NB4 (cell line): ENCODE measurements at regions not wholly inside any gene's neighbourhood (a gene's known extent, or its start where the extent isn't known, plus 50 kb on each side); places are given as distances from the start of the nearest gene placed in this dataset.

ENCODE experiments used
- DNase-seq: peaks from one replicate; pipeline ENCODE4 v3.0.0; 2010; ENCODE audit warnings: low read depth
- H3K4me3 ChIP-seq: one replicate; pipeline ENCODE4 v1.5.1; 2011; ENCODE audit warnings: mild to moderate bottlenecking, low read depth, low read length, moderate library complexity
- CTCF ChIP-seq: IDR thresholded peaks from one replicate; pipeline ENCODE4 v1.5.1; 2012; ENCODE audit warnings: low read depth, low read length
- MAX ChIP-seq: IDR thresholded peaks from 2 replicates; pipeline ENCODE4 v1.6.1; 2011; ENCODE audit warnings: low read depth, low read length
- MYC ChIP-seq: IDR thresholded peaks from 2 replicates; pipeline ENCODE4 v1.6.1; 2011; ENCODE audit warnings: low read depth, low read length
- POLR2A ChIP-seq: IDR thresholded peaks from 2 replicates; pipeline ENCODE4 v1.6.1; 2011; ENCODE audit warnings: mild to moderate bottlenecking; ENCODE audit not compliant: insufficient read length; ENCODE audit errors: extremely low read depth

- no peak overlapping the region for H3K4me3 ChIP-seq
- DNase-seq = no peak
- TF ChIP-seq MAX (no peak), CTCF (no peak), MYC (no peak), POLR2A (no peak)
Observed at GRCh38 chr16:80007231-80007630, 406.7 kb upstream of the MAF start.

GRCh38 chr16:80006241-80007215 lies 406.0 kb upstream of the MAF start:
- TF ChIP-seq MAX (no peak), MYC (no peak), CTCF (no peak), POLR2A (no peak)
- H3K4me3 ChIP-seq = no peak overlapping the region
- no peak for DNase-seq

- H3K4me3 ChIP-seq = no peak overlapping the region
- no peak for DNase-seq
- no peak for TF ChIP-seq MAX
- no peak for TF ChIP-seq MYC
- no peak for TF ChIP-seq POLR2A
- no peak for TF ChIP-seq CTCF
Observed at GRCh38 chr16:80004113-80004512, 403.6 kb upstream of the MAF start.

DNA sequence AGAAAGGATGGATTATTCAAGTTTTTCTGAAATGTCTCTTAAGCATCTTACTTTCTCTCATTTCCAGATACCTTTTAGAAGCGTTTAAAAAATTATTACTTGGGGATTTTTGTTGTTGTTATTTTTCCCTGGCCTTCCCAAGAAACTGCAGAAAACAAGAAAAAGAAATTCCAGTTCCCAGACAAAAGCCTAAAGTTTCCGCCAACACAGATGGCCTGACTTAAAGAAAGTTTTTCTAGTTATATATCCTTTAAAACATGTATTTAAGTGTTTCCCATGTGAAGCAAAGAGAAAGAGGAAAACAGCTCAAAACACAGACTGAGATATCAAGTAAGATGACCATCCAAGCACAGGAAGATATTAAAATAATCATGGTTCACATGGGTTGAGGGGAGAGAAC lies 401.7 kb upstream of the MAF start:
- DNase-seq = no peak
- no peak overlapping the region for H3K4me3 ChIP-seq
- TF ChIP-seq MYC = no peak
- TF ChIP-seq CTCF = no peak
- no peak for TF ChIP-seq POLR2A
- TF ChIP-seq MAX = no peak

- no peak for TF ChIP-seq MYC
- no peak for TF ChIP-seq MAX
- TF ChIP-seq CTCF = no peak
- no peak for TF ChIP-seq POLR2A
- DNase-seq = no peak
- H3K4me3 ChIP-seq = no peak overlapping the region
Observed at GRCh38 chr16:79998143-79998542, 397.6 kb upstream of the MAF start.
